DOHH2 (cell line): ENCODE measurements at regions not wholly inside any gene's neighbourhood (a gene's known extent, or its start where the extent isn't known, plus 50 kb on each side); places are given as distances from the start of the nearest gene placed in this dataset.

ENCODE experiments used
- H3F3A ChIP-seq: fragments of 200-600 bp; sonication (generic), shearing (Covaris generic); 2 replicates; pipeline ENCODE4 v1.6.0; 2016; ENCODE audit warnings: antibody characterized with exemption, mild to moderate bottlenecking; ENCODE audit not compliant: control insufficient read depth, insufficient read depth
- H3K27ac ChIP-seq: fragments of 200-600 bp; sonication (generic); 2 replicates; pipeline ENCODE4 v1.5.1; 2014; ENCODE audit warnings: low read depth, mild to moderate bottlenecking, low read length, moderate library complexity
- H3K27me3 ChIP-seq: fragments of 200-600 bp; sonication (generic); 2 replicates; pipeline ENCODE4 v1.6.1; 2014; ENCODE audit warnings: mild to moderate bottlenecking, low read length, mixed read lengths; ENCODE audit not compliant: control insufficient read depth
- H3K36me3 ChIP-seq: fragments of 200-600 bp; sonication (generic); 2 replicates; pipeline ENCODE4 v1.6.1; 2014; ENCODE audit warnings: mild to moderate bottlenecking, low read length, moderate library complexity, mixed read lengths; ENCODE audit not compliant: control insufficient read depth
- H3K4me1 ChIP-seq: fragments of 200-600 bp; sonication (generic); 2 replicates; pipeline ENCODE4 v1.6.1; 2014; ENCODE audit warnings: mild to moderate bottlenecking, low read length, mixed read lengths; ENCODE audit not compliant: control insufficient read depth
- H3K4me2 ChIP-seq: fragments of 200-600 bp; sonication (generic); 2 replicates; pipeline ENCODE4 v1.6.0; 2014; ENCODE audit warnings: mild to moderate bottlenecking, low read length, moderate library complexity
- H3K4me3 ChIP-seq: fragments of 200-600 bp; sonication (generic); 2 replicates; pipeline ENCODE4 v1.5.1; 2014; ENCODE audit warnings: mild to moderate bottlenecking, low read length, mixed read lengths
- H3K79me2 ChIP-seq: fragments of 200-600 bp; sonication (generic); 2 replicates; pipeline ENCODE4 v1.6.1; 2014; ENCODE audit warnings: mild to moderate bottlenecking, low read length, mixed read lengths; ENCODE audit not compliant: control insufficient read depth
- H3K9me2 ChIP-seq: fragments of 200-600 bp; sonication (generic); replicated peaks from 2 replicates; pipeline ENCODE4 v1.6.1; 2014; ENCODE audit warnings: mild to moderate bottlenecking, low read length, mixed read lengths; ENCODE audit not compliant: control insufficient read depth
- H3K9me3 ChIP-seq: fragments of 200-600 bp; sonication (generic); 2 replicates; pipeline ENCODE4 v1.6.1; 2014; ENCODE audit warnings: antibody characterized with exemption, low read length, mixed read lengths; ENCODE audit not compliant: control insufficient read depth, insufficient read depth
- H4K20me1 ChIP-seq: fragments of 200-600 bp; sonication (generic); 2 replicates; pipeline ENCODE4 v1.6.0; 2014; ENCODE audit warnings: low read depth, mild to moderate bottlenecking, antibody characterized with exemption, low read length, moderate library complexity; ENCODE audit not compliant: control insufficient read depth, insufficient read depth
- CTCF ChIP-seq: fragments of 200-600 bp; sonication (generic); IDR thresholded peaks from one replicate; pipeline ENCODE4 v1.5.1; 2014; ENCODE audit warnings: antibody characterized with exemption, mild to moderate bottlenecking, low read depth, low read length; ENCODE audit not compliant: poor library complexity, severe bottlenecking
- EZH2phosphoT487 ChIP-seq: fragments of 200-600 bp; sonication (generic); IDR thresholded peaks from 2 replicates; pipeline ENCODE4 v1.6.1; 2017; ENCODE audit warnings: borderline replicate concordance, mild to moderate bottlenecking, antibody characterized with exemption, low read length, moderate library complexity, mixed read lengths

DNA sequence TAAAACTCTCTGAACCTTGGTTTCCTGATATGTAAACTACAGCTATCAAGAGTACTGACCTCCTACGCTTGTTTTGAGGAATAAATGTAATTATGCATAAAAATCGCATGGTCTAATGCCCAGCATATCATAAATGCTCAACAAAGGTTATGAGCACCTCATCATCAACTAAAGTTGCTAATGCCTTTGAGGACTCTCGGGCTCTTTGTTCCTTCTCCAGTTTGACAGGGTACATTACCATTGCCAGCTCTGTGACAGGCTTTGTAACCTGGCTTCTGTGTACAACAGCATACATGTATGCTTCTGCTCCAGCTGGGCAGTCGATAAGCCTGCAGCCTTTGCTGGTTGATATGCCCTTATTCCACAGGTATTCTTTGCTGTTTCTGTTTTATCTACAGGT is 95.2 kb downstream of the C9orf152 start:
- Histone ChIP-seq H3K27ac (peak overlapping the region; percentile 10; the same call in 1 of the 2 replicates), H3K27me3 (no peaks in the 10 kb centered on the region), H3K4me2 (peak overlapping the region; percentile 42), H3K9me2 (no peaks in the 10 kb centered on the region), H3F3A (peaks cover 5% of the 10 kb centered on the region), H3K9me3 (no peaks in the 10 kb centered on the region), H3K4me3 (no peak overlapping the region; the same call in 1 of the 2 replicates), H3K79me2 (peaks cover 100% of the 10 kb centered on the region), H3K36me3 (peaks cover 59% of the 10 kb centered on the region), H3K4me1 (peaks cover 82% of the 10 kb centered on the region), H4K20me1 (peaks cover 11% of the 10 kb centered on the region)
- TF ChIP-seq EZH2phosphoT487, result no peak
- no peak for TF ChIP-seq CTCF

- H3K27me3 ChIP-seq, result no peaks in the 10 kb centered on the region
- H3K9me3 ChIP-seq, result no peaks in the 10 kb centered on the region
- no peak overlapping the region for H3K4me2 ChIP-seq
- H4K20me1 ChIP-seq, result peaks cover 11% of the 10 kb centered on the region
- peaks cover 99% of the 10 kb centered on the region for H3K79me2 ChIP-seq
- no peak overlapping the region for H3K4me3 ChIP-seq
- H3K4me1 ChIP-seq, result peaks cover 74% of the 10 kb centered on the region
- peaks cover 5% of the 10 kb centered on the region for H3F3A ChIP-seq
- peaks cover 59% of the 10 kb centered on the region for H3K36me3 ChIP-seq
- TF ChIP-seq EZH2phosphoT487 (no peak), CTCF (no peak)
- no peak overlapping the region for H3K27ac ChIP-seq
- no peaks in the 10 kb centered on the region for H3K9me2 ChIP-seq
These were observed 93.7 kb downstream of the C9orf152 start for GRCh38 chr9:110114086-110114858.

DNA sequence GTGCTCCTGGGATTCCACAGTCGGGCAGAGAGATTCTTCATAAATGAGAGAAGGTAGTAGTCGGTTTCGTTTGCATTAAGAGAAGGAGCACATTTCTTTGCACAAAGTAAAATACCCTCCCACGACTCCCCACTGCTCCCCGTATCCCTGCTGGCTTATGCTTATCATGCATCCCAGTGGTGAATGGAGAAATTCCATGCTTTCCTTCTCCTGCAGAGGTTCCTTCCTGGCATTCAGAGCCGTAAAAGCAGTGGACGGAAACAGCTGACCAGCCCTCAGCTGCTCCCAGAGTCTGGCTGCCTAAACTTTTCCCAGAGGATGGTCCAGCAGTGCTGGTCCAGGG is 93.1 kb downstream of the C9orf152 start:
- peaks cover 3% of the 10 kb centered on the region for H3F3A ChIP-seq
- H3K4me1 ChIP-seq, result peaks cover 74% of the 10 kb centered on the region
- peaks cover 99% of the 10 kb centered on the region for H3K79me2 ChIP-seq
- H4K20me1 ChIP-seq, result peaks cover 11% of the 10 kb centered on the region
- no peak overlapping the region for H3K4me2 ChIP-seq
- TF ChIP-seq CTCF, result no peak
- no peak for TF ChIP-seq EZH2phosphoT487
- no peak overlapping the region for H3K27ac ChIP-seq
- H3K4me3 ChIP-seq, result no peak overlapping the region
- H3K27me3 ChIP-seq, result no peaks in the 10 kb centered on the region
- H3K9me2 ChIP-seq, result no peaks in the 10 kb centered on the region
- peaks cover 64% of the 10 kb centered on the region for H3K36me3 ChIP-seq
- H3K9me3 ChIP-seq, result no peaks in the 10 kb centered on the region
